K562 (cell line): ENCODE measurements at regions not wholly inside any gene's neighbourhood (a gene's known extent, or its start where the extent isn't known, plus 50 kb on each side); places are given as distances from the start of the nearest gene placed in this dataset.

Experiments
- ATF1 ChIP-seq, 2 experiments: fragments of 450-650 bp in 1 of 2; IDR thresholded peaks; 2 replicates each; pipeline ENCODE4 v1.6.1; 2016; ENCODE audit warnings: missing compliant biosample characterization in 1 of 2, missing genetic modification characterization in 1 of 2
- CBX8 ChIP-seq: fragments of 200-600 bp; sonication (generic); IDR thresholded peaks from 2 replicates; pipeline ENCODE4 v1.6.1; 2012; ENCODE audit warnings: borderline replicate concordance, mixed run types, low read depth, mild to moderate bottlenecking, moderate library complexity, mixed read lengths, low read length, control low read depth, inconsistent platforms; ENCODE audit not compliant: poor library complexity, severe bottlenecking; ENCODE audit errors: extremely low read depth
- CTCF ChIP-seq, 3 experiments: IDR thresholded peaks in 2 of 3; conservative IDR thresholded peaks in 1 of 3; 2 replicates each; pipeline ENCODE4 v1.5.1; 2011 to 2012; ENCODE audit warnings: low read length in 3 of 3, mild to moderate bottlenecking in 3 of 3, control low read depth in 2 of 3, improper control_type of control experiment in 1 of 3, inconsistent platforms in 1 of 3, low read depth in 1 of 3, mixed read lengths in 1 of 3, moderate library complexity in 1 of 3; ENCODE audit not compliant: insufficient read depth in 2 of 3
- HDAC1 ChIP-seq, 2 experiments: fragments of 450-650 bp; IDR thresholded peaks; 2 replicates each; pipeline ENCODE4 v1.6.1; 2016 to 2017; ENCODE audit warnings: inconsistent platforms in 1 of 2, mild to moderate bottlenecking in 1 of 2, moderate library complexity in 1 of 2
- JUND ChIP-seq, 2 experiments: IDR thresholded peaks; 2 replicates in 1 of 2; 3 replicates in 1 of 2; pipeline ENCODE4 v1.6.1; 2011; ENCODE audit warnings: borderline replicate concordance in 2 of 2, low read depth in 2 of 2, low read length in 2 of 2, improper control_type of control experiment in 1 of 2, missing biosample characterization in 1 of 2, missing genetic modification characterization in 1 of 2, missing genetic modification reagents in 1 of 2
- MAFG ChIP-seq: fragments of 450-650 bp; conservative IDR thresholded peaks from 2 replicates; pipeline ENCODE4 v1.6.1; 2016; ENCODE audit warnings: missing genetic modification characterization, missing compliant biosample characterization
- NFYB ChIP-seq: IDR thresholded peaks from 2 replicates; pipeline ENCODE4 v1.6.1; 2011; ENCODE audit warnings: mild to moderate bottlenecking, moderate library complexity; ENCODE audit not compliant: insufficient read length; ENCODE audit errors: extremely low read depth
- RAD21 ChIP-seq, 2 experiments: fragments of 250-450 bp in 1 of 2; fragments of 450-650 bp in 1 of 2; sonication (Bioruptor Pico) in 1 of 2; formaldehyde crosslinking in 1 of 2; IDR thresholded peaks in 1 of 2; conservative IDR thresholded peaks in 1 of 2; 2 replicates each; pipeline versions ENCODE4 v1.4.0 to v1.8.0; 2020 to 2022; ENCODE audit warnings: mild to moderate bottlenecking in 2 of 2, moderate library complexity in 1 of 2
- TEAD4 ChIP-seq, 2 experiments: sonication (generic) in 1 of 2; formaldehyde crosslinking in 1 of 2; IDR thresholded peaks; 2 replicates each; pipeline versions ENCODE4 v1.6.1 to v1.8.0; 2012 to 2022; ENCODE audit warnings: borderline replicate concordance in 1 of 2, inconsistent platforms in 1 of 2, low read length in 1 of 2, mild to moderate bottlenecking in 1 of 2, missing genetic modification reagents in 1 of 2
- TFAP4 ChIP-seq: sonication (generic); formaldehyde crosslinking; IDR thresholded peaks from 2 replicates; pipeline ENCODE4 v1.8.0; 2022; ENCODE audit warnings: missing genetic modification reagents, mild to moderate bottlenecking, moderate library complexity, borderline replicate concordance
- TSHZ1 ChIP-seq: fragments of 250-450 bp; sonication (Bioruptor Pico); IDR thresholded peaks from 2 replicates; pipeline ENCODE4 v1.4.0; 2020; ENCODE audit warnings: mild to moderate bottlenecking, moderate library complexity
- ZNF512 ChIP-seq: IDR thresholded peaks from 2 replicates; pipeline ENCODE4 v1.6.1; 2016; ENCODE audit warnings: missing genetic modification characterization, missing compliant biosample characterization

GRCh38 chr14:22320362-22320750, 268.7 kb downstream of the DAD1 start:
- TF ChIP-seq TSHZ1 (CRISPR knock-in tag), result no peak
- TF ChIP-seq RAD21 (CRISPR knock-in tag; conservative IDR thresholded peaks at IDR 0.05 in 1 of 2, IDR thresholded peaks at IDR 0.05 in 1 of 2), result peak in 1 of 2 experiments; percentile 69; a peak in 2 of 4 replicates
- peak in 1 of 3 experiments; percentile 34; a peak in 2 of 6 replicates for TF ChIP-seq CTCF (IDR thresholded peaks at IDR 0.05 in 2 of 3, conservative IDR thresholded peaks at IDR 0.05 in 1 of 3; ENCODE audit: insufficient read depth in 2 of 3, low read depth in 1 of 3, low read length in 3 of 3)
- no peak for TF ChIP-seq TEAD4 (IDR thresholded peaks at IDR 0.05; ENCODE audit: low read length)
- TF ChIP-seq TEAD4 (CRISPR knock-in tag; IDR thresholded peaks at IDR 0.05; ENCODE audit: borderline replicate concordance), result no peak
- TF ChIP-seq HDAC1 (IDR thresholded peaks at IDR 0.05), result no peak
- no peak for TF ChIP-seq NFYB
- TF ChIP-seq ZNF512 (tag), result no peak
- no peak for TF ChIP-seq JUND (IDR thresholded peaks at IDR 0.05; ENCODE audit: borderline replicate concordance, low read depth, low read length)
- no peak for TF ChIP-seq JUND (tag; IDR thresholded peaks at IDR 0.05; ENCODE audit: borderline replicate concordance, low read depth, low read length)
- no peak for TF ChIP-seq TFAP4 (CRISPR knock-in tag)
- TF ChIP-seq MAFG (tag), result no peak
- TF ChIP-seq ATF1 (CRISPR knock-in tag; IDR thresholded peaks at IDR 0.05), result no peak
- TF ChIP-seq ATF1 (tag; IDR thresholded peaks at IDR 0.05), result no peak
- TF ChIP-seq CBX8, result no peak
